ENCODE measurements at regions not wholly inside any gene's neighbourhood (a gene's known extent, or its start where the extent isn't known, plus 50 kb on each side); places are given as distances from the start of the nearest gene placed in this dataset.

- no peak for DNase-seq (ENCODE audit: low read depth in 2 of 2)
Observed at GRCh38 chr4:97496298-97496873, 646.9 kb downstream of the STPG2 start.

- peak; percentile 24 to 25 for DNase-seq (ENCODE audit: low read depth in 2 of 2)
Observed at GRCh38 chr4:97498875-97499274, 644.4 kb downstream of the STPG2 start.

- DNase-seq (ENCODE audit: low read depth in 2 of 2) = no peak
Observed at GRCh38 chr4:97500423-97500822, 642.9 kb downstream of the STPG2 start.

GRCh38 chr4:97504713-97505112, 638.6 kb downstream of the STPG2 start:
- DNase-seq (ENCODE audit: low read depth in 2 of 2) = no peak

- no peak for DNase-seq (ENCODE audit: low read depth in 2 of 2)
Observed at GRCh38 chr4:97507587-97508245, 635.6 kb downstream of the STPG2 start.
